ENCODE measurements at regions not wholly inside any gene's neighbourhood (a gene's known extent, or its start where the extent isn't known, plus 50 kb on each side); places are given as distances from the start of the nearest gene placed in this dataset.

DNA sequence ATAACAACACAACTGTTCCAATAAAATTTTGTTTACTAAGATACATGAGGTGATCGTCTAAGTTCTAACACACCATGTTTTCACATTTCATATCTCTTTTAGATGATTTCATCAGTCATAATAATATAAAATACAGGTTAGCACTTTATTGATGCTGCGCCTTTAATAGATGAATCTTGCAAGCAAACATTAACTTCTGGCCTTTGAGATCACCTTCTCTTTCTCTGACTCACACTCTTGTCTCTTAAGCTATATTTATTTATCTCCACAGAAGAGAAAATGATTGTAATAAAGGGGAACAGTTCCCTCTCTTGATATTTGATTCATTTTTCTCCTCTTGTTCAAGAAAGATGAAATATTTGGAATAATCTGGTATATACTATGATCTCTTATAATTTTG is 603.3 kb upstream of the POU3F3 start:
- no peak for TF ChIP-seq EZH2phosphoT487 (IDR thresholded peaks at IDR 0.05; ENCODE audit: insufficient read depth, low read depth)
- TF ChIP-seq EZH2 (IDR thresholded peaks at IDR 0.05; ENCODE audit: insufficient read depth, poor library complexity, severe bottlenecking) = no peak

Data from GM23248 (cell line).